Frontal cortex (tissue), 3 donors: ENCODE measurements at regions not wholly inside any gene's neighbourhood (a gene's known extent, or its start where the extent isn't known, plus 50 kb on each side); places are given as distances from the start of the nearest gene placed in this dataset.
"Not testable (repeated sequence)": the region's sequence is repeated elsewhere in the genome, so short reads cannot be mapped to it uniquely, and the experiment has no call there.

ENCODE experiments used
- DNase-seq, 2 donors: peaks; one replicate each; pipeline ENCODE4 v3.0.0; 2012; ENCODE audit warnings: low spot score in 2 of 2
- FAIRE-seq: peaks from 2 replicates; lab custom pipeline; 2012; peaks lifted over from hg19 to GRCh38; lab: Jason Lieb, UNC
- donor health status: control.
- donor health status: control.
- donor health status: control.

GRCh38 chr2:7357993-7358392 is 440.8 kb downstream of the RNF144A start:
- FAIRE-seq (no peak), DNase-seq (no peak)

- FAIRE-seq (no peak), DNase-seq (no peak)
Measured at GRCh38 chr2:7358865-7359447, 441.7 kb downstream of the RNF144A start.

GRCh38 chr2:7363906-7364305 is 446.7 kb downstream of the RNF144A start:
- DNase-seq: no peak
- no peak for FAIRE-seq

GRCh38 chr2:7368211-7368610 is 451.0 kb downstream of the RNF144A start:
- no peak for FAIRE-seq
- DNase-seq: no peak

GRCh38 chr2:7373156-7373555 is 455.9 kb downstream of the RNF144A start:
- no peak for DNase-seq
- FAIRE-seq: no peak

GRCh38 chr2:7375901-7376300 is 458.7 kb downstream of the RNF144A start:
- FAIRE-seq (no peak), DNase-seq (no peak)

- no peak for DNase-seq
- no peak for FAIRE-seq
Measured at GRCh38 chr2:7377916-7378569, 460.8 kb downstream of the RNF144A start.

- no peak for FAIRE-seq
- DNase-seq: no peak
Measured at GRCh38 chr2:7378591-7378990, 461.4 kb downstream of the RNF144A start.

- DNase-seq (no peak), FAIRE-seq (no peak)
Measured at GRCh38 chr2:7379799-7380198, 462.6 kb downstream of the RNF144A start.

- no peak for FAIRE-seq
Measured at GRCh38 chr2:7384773-7385349, 467.6 kb downstream of the RNF144A start.

GRCh38 chr2:7390311-7390710 is 473.1 kb downstream of the RNF144A start:
- DNase-seq, FAIRE-seq: not testable (repeated sequence)

More at GRCh38 chr2:7384773-7385349, 467.6 kb downstream of the RNF144A start:
- no peak for DNase-seq

- FAIRE-seq (no peak), DNase-seq (no peak)
Measured at GRCh38 chr2:7392076-7392787, 475.0 kb downstream of the RNF144A start.

- DNase-seq (no peak), FAIRE-seq (no peak)
Measured at GRCh38 chr2:7394195-7394594, 477.0 kb downstream of the RNF144A start.

GRCh38 chr2:7400628-7401027 is 483.4 kb downstream of the RNF144A start:
- no peak for FAIRE-seq
- DNase-seq: no peak

GRCh38 chr2:7403092-7403775 is 486.0 kb downstream of the RNF144A start:
- no peak for DNase-seq
- FAIRE-seq: no peak

- FAIRE-seq (no peak), DNase-seq (no peak)
Measured at GRCh38 chr2:7405861-7406715, 488.9 kb downstream of the RNF144A start.

GRCh38 chr2:7407001-7407400 is 489.8 kb downstream of the RNF144A start:
- FAIRE-seq (no peak), DNase-seq (no peak)

GRCh38 chr2:7407906-7408680 is 490.9 kb downstream of the RNF144A start:
- DNase-seq (no peak), FAIRE-seq (no peak)

- FAIRE-seq: no peak
- DNase-seq: no peak
Measured at GRCh38 chr2:7411691-7412090, 494.5 kb downstream of the RNF144A start.
